ENCODE measurements at regions not wholly inside any gene's neighbourhood (a gene's known extent, or its start where the extent isn't known, plus 50 kb on each side); places are given as distances from the start of the nearest gene placed in this dataset.

GRCh38 chr20:11128721-11129120, 454.9 kb upstream of the JAG1 start:
- no peak for DNase-seq (ENCODE audit: low read depth in 2 of 2)

GRCh38 chr20:11130554-11131166, 456.9 kb upstream of the JAG1 start:
- DNase-seq (ENCODE audit: low read depth in 2 of 2) = no peak

- DNase-seq (ENCODE audit: low read depth in 2 of 2) = no peak
Measured at GRCh38 chr20:11132819-11133415, 459.1 kb upstream of the JAG1 start.

- no peak for DNase-seq (ENCODE audit: low read depth in 2 of 2)
Measured at GRCh38 chr20:11136691-11137090, 462.9 kb upstream of the JAG1 start.

- no peak for DNase-seq (ENCODE audit: low read depth in 2 of 2)
Measured at GRCh38 chr20:11137688-11138087, 463.9 kb upstream of the JAG1 start.

- DNase-seq (ENCODE audit: low read depth in 2 of 2) = no peak
Measured at GRCh38 chr20:11140359-11140758, 466.6 kb upstream of the JAG1 start.

- DNase-seq (ENCODE audit: low read depth in 2 of 2) = no peak
Measured at GRCh38 chr20:11143481-11143880, 469.7 kb upstream of the JAG1 start.

- DNase-seq (ENCODE audit: low read depth in 2 of 2) = no peak
Measured at GRCh38 chr20:11144114-11144950, 470.5 kb upstream of the JAG1 start.

- no peak for DNase-seq (ENCODE audit: low read depth in 2 of 2)
Measured at GRCh38 chr20:11145616-11146015, 471.8 kb upstream of the JAG1 start.

GRCh38 chr20:11153819-11154218, 480.0 kb upstream of the JAG1 start:
- DNase-seq (ENCODE audit: low read depth in 2 of 2) = no peak

GRCh38 chr20:11155156-11155756, 481.5 kb upstream of the JAG1 start:
- no peak for DNase-seq (ENCODE audit: low read depth in 2 of 2)

GRCh38 chr20:11156922-11157321, 483.1 kb upstream of the JAG1 start:
- DNase-seq (ENCODE audit: low read depth in 2 of 2) = no peak

- DNase-seq (ENCODE audit: low read depth in 2 of 2) = no peak
Measured at GRCh38 chr20:11158146-11158545, 484.3 kb upstream of the JAG1 start.

- no peak for DNase-seq (ENCODE audit: low read depth in 2 of 2)
Measured at GRCh38 chr20:11158589-11158988, 484.8 kb upstream of the JAG1 start.

GRCh38 chr20:11159728-11160127, 485.9 kb upstream of the JAG1 start:
- DNase-seq (ENCODE audit: low read depth in 2 of 2) = no peak

- DNase-seq (ENCODE audit: low read depth in 2 of 2) = no peak
Measured at GRCh38 chr20:11162026-11162775, 488.4 kb upstream of the JAG1 start.

- no peak for DNase-seq (ENCODE audit: low read depth in 2 of 2)
Measured at GRCh38 chr20:11165789-11166188, 492.0 kb upstream of the JAG1 start.

GRCh38 chr20:11166712-11167111, 492.9 kb upstream of the JAG1 start:
- no peak for DNase-seq (ENCODE audit: low read depth in 2 of 2)

GRCh38 chr20:11168026-11168425, 494.2 kb upstream of the JAG1 start:
- DNase-seq (ENCODE audit: low read depth in 2 of 2) = no peak

GRCh38 chr20:11170025-11170424, 496.2 kb upstream of the JAG1 start:
- no peak for DNase-seq (ENCODE audit: low read depth in 2 of 2)

GRCh38 chr20:11170565-11170964, 496.8 kb upstream of the JAG1 start:
- no peak for DNase-seq (ENCODE audit: low read depth in 2 of 2)

GRCh38 chr20:11172881-11173280, 499.1 kb upstream of the JAG1 start:
- DNase-seq (ENCODE audit: low read depth in 2 of 2) = no peak

All from stimulated activated CD4-positive, alpha-beta T cell treated with anti-CD3 and anti-CD28 coated beads, Interleukin-15, amount 100 ng/mL, for 48 hours (primary cell).